MM.1S (cell line): ENCODE measurements at regions not wholly inside any gene's neighbourhood (a gene's known extent, or its start where the extent isn't known, plus 50 kb on each side); places are given as distances from the start of the nearest gene placed in this dataset.
A peak's percentile ranks its signal among the peaks of the same experiment; 100 is the strongest.

Experiments
- DNase-seq: peaks from one replicate; pipeline ENCODE4 v3.0.0-alpha.2; 2015
- H2AFZ ChIP-seq: fragments of 300-600 bp; sonication (generic); 2 replicates; pipeline ENCODE4 v1.6.0; 2016; ENCODE audit warnings: antibody characterized with exemption, low read length
- H3F3A ChIP-seq: fragments of 300-600 bp; sonication (generic); 2 replicates; pipeline ENCODE4 v1.6.1; 2016; ENCODE audit warnings: mild to moderate bottlenecking, antibody characterized with exemption, low read length, moderate library complexity, mixed read lengths; ENCODE audit not compliant: insufficient read depth
- H3K27ac ChIP-seq: fragments of 300-600 bp; sonication (generic); 2 replicates; pipeline ENCODE4 v1.5.1; 2016; ENCODE audit warnings: mild to moderate bottlenecking, low read length
- H3K27me3 ChIP-seq: fragments of 300-600 bp; sonication (generic); replicated peaks from 2 replicates; pipeline ENCODE4 v1.6.0; 2016; ENCODE audit warnings: low read length; ENCODE audit not compliant: insufficient read depth
- H3K36me3 ChIP-seq: fragments of 300-600 bp; sonication (generic); replicated peaks from 2 replicates; pipeline ENCODE4 v1.6.1; 2016; ENCODE audit warnings: mild to moderate bottlenecking, low read length, mixed read lengths; ENCODE audit not compliant: insufficient read depth
- H3K4me1 ChIP-seq: fragments of 300-600 bp; sonication (generic); 2 replicates; pipeline ENCODE4 v1.6.1; 2016; ENCODE audit warnings: low read length, mixed read lengths
- H3K4me2 ChIP-seq: fragments of 300-600 bp; sonication (generic); 2 replicates; pipeline ENCODE4 v1.6.0; 2016; ENCODE audit warnings: low read depth, low read length
- H3K4me3 ChIP-seq: fragments of 300-600 bp; sonication (generic); 2 replicates; pipeline ENCODE4 v1.5.1; 2016; ENCODE audit warnings: low read length, mixed read lengths
- H3K79me2 ChIP-seq: fragments of 300-600 bp; sonication (generic); 2 replicates; pipeline ENCODE4 v1.6.1; 2016; ENCODE audit warnings: mixed run types, low read length, mixed read lengths
- H3K9ac ChIP-seq: fragments of 300-600 bp; sonication (generic); 2 replicates; pipeline ENCODE4 v1.6.1; 2016; ENCODE audit warnings: low read length, mixed read lengths
- H3K9me2 ChIP-seq: fragments of 300-600 bp; sonication (generic); replicated peaks from 2 replicates; pipeline ENCODE4 v1.6.1; 2016; ENCODE audit warnings: mild to moderate bottlenecking, low read length, mixed read lengths; ENCODE audit not compliant: insufficient read depth
- H3K9me3 ChIP-seq: fragments of 300-600 bp; sonication (generic); replicated peaks from 2 replicates; pipeline ENCODE4 v1.6.1; 2016; ENCODE audit warnings: mild to moderate bottlenecking, low read length, mixed read lengths; ENCODE audit not compliant: insufficient read depth
- H4K20me1 ChIP-seq: fragments of 300-600 bp; sonication (generic); 2 replicates; pipeline ENCODE4 v1.6.1; 2016; ENCODE audit warnings: mild to moderate bottlenecking, low read length, moderate library complexity, mixed read lengths; ENCODE audit not compliant: insufficient read depth
- CTCF ChIP-seq: fragments of 300-600 bp; sonication (generic); IDR thresholded peaks from 2 replicates; pipeline ENCODE4 v1.5.1; 2016; ENCODE audit warnings: antibody characterized with exemption, low read length, mixed read lengths
- EZH2 ChIP-seq: fragments of 300-600 bp; sonication (generic); optimal IDR thresholded peaks from 2 replicates; pipeline ENCODE3; 2017; ENCODE audit warnings: low read depth, mild to moderate bottlenecking, antibody characterized with exemption, low read length, mixed read lengths
- EZH2phosphoT487 ChIP-seq: fragments of 300-600 bp; sonication (generic); IDR thresholded peaks from 2 replicates; pipeline ENCODE4 v1.6.1; 2018; ENCODE audit warnings: antibody characterized with exemption, low read length

- TF ChIP-seq CTCF (no peak), EZH2 (no peak), EZH2phosphoT487 (no peak)
These were observed 105.3 kb upstream of the C16orf82 start for GRCh38 chr16:26961459-26961858.

GRCh38 chr16:26963109-26963508 is 103.6 kb upstream of the C16orf82 start:
- Histone ChIP-seq H2AFZ (no peak overlapping the region), H3K36me3 (no peaks in the 10 kb centered on the region), H3K4me1 (no peaks in the 10 kb centered on the region), H3F3A (no peaks in the 10 kb centered on the region), H3K4me3 (no peak overlapping the region), H4K20me1 (no peaks in the 10 kb centered on the region), H3K79me2 (no peaks in the 10 kb centered on the region), H3K9me3 (no peaks in the 10 kb centered on the region), H3K9me2 (no peaks in the 10 kb centered on the region), H3K4me2 (no peak overlapping the region), H3K9ac (no peak overlapping the region), H3K27me3 (no peaks in the 10 kb centered on the region), H3K27ac (no peak overlapping the region)
- TF ChIP-seq EZH2 (no peak), CTCF (peak; percentile 13; the same call in 1 of the 2 replicates)
- DNase-seq: no peak

More at GRCh38 chr16:26961459-26961858, 105.3 kb upstream of the C16orf82 start:
- Histone ChIP-seq H3K27ac (no peak overlapping the region), H3K4me3 (no peak overlapping the region), H3K4me2 (no peak overlapping the region), H3K9me2 (no peaks in the 10 kb centered on the region), H3K9me3 (no peaks in the 10 kb centered on the region), H3K79me2 (no peaks in the 10 kb centered on the region), H3K4me1 (no peaks in the 10 kb centered on the region), H3F3A (no peaks in the 10 kb centered on the region), H3K36me3 (no peaks in the 10 kb centered on the region), H3K9ac (no peak overlapping the region), H4K20me1 (no peaks in the 10 kb centered on the region), H3K27me3 (no peaks in the 10 kb centered on the region), H2AFZ (no peak overlapping the region)
- DNase-seq: no peak

- no peaks in the 10 kb centered on the region for H3F3A ChIP-seq
- H3K4me2 ChIP-seq: no peak overlapping the region
- no peak overlapping the region for H3K9ac ChIP-seq
- no peak for DNase-seq
- H4K20me1 ChIP-seq: no peaks in the 10 kb centered on the region
- H3K4me1 ChIP-seq: no peaks in the 10 kb centered on the region
- TF ChIP-seq EZH2 (no peak), CTCF (no peak), EZH2phosphoT487 (no peak)
- H3K27ac ChIP-seq: no peak overlapping the region
- H3K4me3 ChIP-seq: no peak overlapping the region
- H3K9me2 ChIP-seq: no peaks in the 10 kb centered on the region
- H3K9me3 ChIP-seq: no peaks in the 10 kb centered on the region
- no peaks in the 10 kb centered on the region for H3K27me3 ChIP-seq
- no peaks in the 10 kb centered on the region for H3K79me2 ChIP-seq
- no peaks in the 10 kb centered on the region for H3K36me3 ChIP-seq
- H2AFZ ChIP-seq: no peak overlapping the region
These were observed 97.0 kb upstream of the C16orf82 start for GRCh38 chr16:26969589-26970231.
